ENCODE measurements at regions not wholly inside any gene's neighbourhood (a gene's known extent, or its start where the extent isn't known, plus 50 kb on each side); places are given as distances from the start of the nearest gene placed in this dataset.

- H3K9me3 ChIP-seq (ENCODE audit: control insufficient read depth in 4 of 4, insufficient read depth in 3 of 4, low read length in 3 of 4), result no peaks in the 10 kb centered on the region
- H3K4me1 ChIP-seq (ENCODE audit: control insufficient read depth in 5 of 5, insufficient read depth in 5 of 5, low read length in 5 of 5), result peaks cover 2 to 87% (median 14%) of the 10 kb centered on the region in 5 donors
- no peak overlapping the region for H3K9ac ChIP-seq (ENCODE audit: insufficient read depth in 1 of 2, low read length in 2 of 2)
- no peak overlapping the region for H3K4me3 ChIP-seq
- ATAC-seq (ENCODE audit: insufficient read depth, low FRiP score), result no peak
- TF ChIP-seq CTCF (IDR thresholded peaks at IDR 0.05; ENCODE audit: control extremely low read depth, extremely low read depth), result no peak
- no peaks in the 10 kb centered on the region for H3K27me3 ChIP-seq (ENCODE audit: control insufficient read depth in 3 of 3, insufficient read depth in 3 of 3, low read length in 2 of 3)
- no peaks in the 10 kb centered on the region for H3K36me3 ChIP-seq (ENCODE audit: control insufficient read depth in 4 of 4, insufficient read depth in 4 of 4, low read length in 4 of 4)
- peak in 1 of 3 donors; percentile 30 for DNase-seq
- H3K27ac ChIP-seq (ENCODE audit: low read depth in 1 of 2, low read length in 1 of 2), result no peak overlapping the region
These were observed 677.6 kb downstream of the IRS1 start for GRCh38 chr2:226122041-226122440.

- Histone ChIP-seq H3K4me1 (ENCODE audit: control insufficient read depth in 5 of 5, insufficient read depth in 5 of 5, low read length in 5 of 5) (peaks cover 2 to 85% (median 14%) of the 10 kb centered on the region in 5 donors), H3K36me3 (ENCODE audit: control insufficient read depth in 4 of 4, insufficient read depth in 4 of 4, low read length in 4 of 4) (no peaks in the 10 kb centered on the region), H3K27me3 (ENCODE audit: control insufficient read depth in 3 of 3, insufficient read depth in 3 of 3, low read length in 2 of 3) (no peaks in the 10 kb centered on the region), H3K4me3 (no peak overlapping the region), H3K9me3 (ENCODE audit: control insufficient read depth in 4 of 4, insufficient read depth in 3 of 4, low read length in 3 of 4) (no peaks in the 10 kb centered on the region), H3K9ac (ENCODE audit: insufficient read depth in 1 of 2, low read length in 2 of 2) (no peak overlapping the region), H3K27ac (ENCODE audit: low read depth in 1 of 2, low read length in 1 of 2) (no peak overlapping the region)
- peak; percentile 26 to 95 (median 93) for DNase-seq
- TF ChIP-seq CTCF (IDR thresholded peaks at IDR 0.05; ENCODE audit: control extremely low read depth, extremely low read depth), result no peak
- WGBS, 2 donors, result 24 to 32% methylated on average over 4 of the region's 4 CpGs
- ATAC-seq (ENCODE audit: insufficient read depth, low FRiP score), result no peak
These were observed 678.4 kb downstream of the IRS1 start for GRCh38 chr2:226121046-226121738.

GRCh38 chr2:226118471-226119429, 680.9 kb downstream of the IRS1 start:
- ATAC-seq (ENCODE audit: insufficient read depth, low FRiP score) (no peak), DNase-seq (peak; percentile 64 to 98 (median 96))
- WGBS, 2 donors, result 18 to 30% methylated on average over 10 of the region's 10 CpGs
- no peak overlapping the region for H3K4me3 ChIP-seq
- no peaks in the 10 kb centered on the region for H3K36me3 ChIP-seq (ENCODE audit: control insufficient read depth in 4 of 4, insufficient read depth in 4 of 4, low read length in 4 of 4)
- H3K4me1 ChIP-seq (ENCODE audit: control insufficient read depth in 5 of 5, insufficient read depth in 5 of 5, low read length in 5 of 5), result peaks cover 2 to 72% (median 12%) of the 10 kb centered on the region in 5 donors
- peak overlapping the region in 1 of 2 donors; percentile 63 for H3K9ac ChIP-seq (ENCODE audit: insufficient read depth in 1 of 2, low read length in 2 of 2)
- peak overlapping the region in 1 of 2 donors; percentile 89 for H3K27ac ChIP-seq (ENCODE audit: low read depth in 1 of 2, low read length in 1 of 2)
- no peak for TF ChIP-seq CTCF (IDR thresholded peaks at IDR 0.05; ENCODE audit: control extremely low read depth, extremely low read depth)
- H3K27me3 ChIP-seq (ENCODE audit: control insufficient read depth in 3 of 3, insufficient read depth in 3 of 3, low read length in 2 of 3), result no peaks in the 10 kb centered on the region
- H3K9me3 ChIP-seq (ENCODE audit: control insufficient read depth in 4 of 4, insufficient read depth in 3 of 4, low read length in 3 of 4), result peaks cover 0 to 2% (median 0%) of the 10 kb centered on the region in 4 donors

All from lung (tissue), 11 donors.